ENCODE measurements at regions not wholly inside any gene's neighbourhood (a gene's known extent, or its start where the extent isn't known, plus 50 kb on each side); places are given as distances from the start of the nearest gene placed in this dataset.
A peak's percentile ranks its signal among the peaks of the same experiment; 100 is the strongest.

- peak; percentile 32 for DNase-seq
Measured at GRCh38 chr21:38878379-38879179, 72.8 kb downstream of the ETS2 start.

- DNase-seq, result no peak
Measured at GRCh38 chr21:38875694-38876492, 70.2 kb downstream of the ETS2 start.
